HG03354 (cell line): ENCODE measurements at regions not wholly inside any gene's neighbourhood (a gene's known extent, or its start where the extent isn't known, plus 50 kb on each side); places are given as distances from the start of the nearest gene placed in this dataset.

Experiments
- ATAC-seq: cut with Tn5 transposase; IDR thresholded peaks from one replicate; pipeline ENCODE4 v1.9.1; 2021; ENCODE audit warnings: mild to moderate bottlenecking; ENCODE audit not compliant: unreplicated experiment, poor library complexity, severe bottlenecking

DNA sequence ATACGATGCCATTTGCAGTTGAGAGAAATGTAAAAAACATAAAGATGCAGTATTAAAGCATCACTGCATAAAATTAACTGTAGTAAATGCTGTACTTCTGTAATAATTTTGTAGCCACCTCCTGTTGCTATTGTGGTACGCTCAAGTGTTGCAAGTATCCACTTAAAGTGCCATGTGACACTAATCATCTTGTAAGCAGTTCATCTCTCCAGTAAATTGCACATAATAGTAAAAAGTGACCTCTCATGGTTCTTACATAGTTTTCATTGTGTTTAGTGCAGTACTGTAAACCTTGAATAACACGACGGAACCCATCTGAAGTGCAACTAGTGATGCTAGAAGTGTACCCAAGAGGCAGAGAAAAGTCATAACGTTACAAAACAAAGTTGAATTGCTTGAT lies 190.1 kb upstream of the VGLL2 start:
- ATAC-seq: no peak

DNA sequence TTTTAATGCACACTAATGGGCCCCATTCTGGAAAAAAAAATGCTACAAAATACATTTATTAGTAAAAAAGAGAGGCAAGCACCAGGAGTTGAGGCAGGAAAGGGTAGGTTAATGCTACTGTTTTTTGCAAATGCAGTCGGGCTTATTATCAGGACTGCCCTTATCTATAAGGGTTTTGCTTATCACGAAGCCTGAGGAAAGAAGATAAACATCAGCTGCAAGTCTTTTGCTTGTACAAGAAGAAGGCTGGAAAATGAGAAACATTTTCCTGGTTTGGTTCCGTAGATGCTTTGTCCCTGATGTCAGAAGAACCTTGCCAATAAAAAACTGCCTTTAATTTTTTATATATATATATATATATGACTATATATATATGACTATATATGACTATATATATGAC lies 189.3 kb upstream of the VGLL2 start:
- no peak for ATAC-seq

- ATAC-seq: no peak
Measured at GRCh38 chr6:117077300-117077699, 188.1 kb upstream of the VGLL2 start.

GRCh38 chr6:117078624-117079023 lies 186.7 kb upstream of the VGLL2 start:
- no peak for ATAC-seq

DNA sequence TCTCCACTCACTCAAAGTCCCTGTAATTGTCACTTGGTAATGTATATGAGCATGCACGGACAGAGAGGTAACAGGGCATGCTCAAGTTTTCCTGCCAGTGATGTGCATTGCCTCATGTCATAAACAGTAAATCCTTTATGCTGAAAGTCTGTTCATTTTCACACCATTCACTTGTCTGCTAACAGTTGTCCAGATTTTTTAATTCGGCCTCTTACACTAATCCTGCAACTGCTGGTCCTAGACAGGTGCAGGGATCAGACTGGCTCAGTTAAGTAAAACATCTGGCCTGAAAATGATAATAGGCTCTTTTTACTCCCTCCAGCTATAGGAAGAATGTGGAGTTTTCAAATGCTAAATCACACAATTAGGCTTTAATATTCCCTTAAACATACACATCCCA lies 185.4 kb upstream of the VGLL2 start:
- ATAC-seq: no peak

DNA sequence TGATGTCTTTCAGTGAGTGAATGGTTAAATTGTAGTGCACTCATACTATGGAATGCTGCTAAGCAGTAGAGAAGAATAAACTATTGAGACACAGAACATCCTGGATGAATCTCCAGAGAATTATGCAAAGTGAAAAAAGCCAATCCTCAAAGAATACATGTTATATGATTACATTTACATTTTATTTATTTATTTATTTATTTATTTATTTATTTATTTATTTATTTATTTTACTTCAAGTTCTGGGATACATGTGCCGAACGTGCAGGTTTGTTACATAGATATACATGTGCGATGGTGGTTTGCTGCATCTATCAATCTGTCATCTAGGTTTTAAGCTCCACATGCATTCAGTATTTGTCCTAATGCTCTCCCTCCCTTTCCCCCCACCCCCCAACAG lies 175.8 kb upstream of the VGLL2 start:
- ATAC-seq: no peak

DNA sequence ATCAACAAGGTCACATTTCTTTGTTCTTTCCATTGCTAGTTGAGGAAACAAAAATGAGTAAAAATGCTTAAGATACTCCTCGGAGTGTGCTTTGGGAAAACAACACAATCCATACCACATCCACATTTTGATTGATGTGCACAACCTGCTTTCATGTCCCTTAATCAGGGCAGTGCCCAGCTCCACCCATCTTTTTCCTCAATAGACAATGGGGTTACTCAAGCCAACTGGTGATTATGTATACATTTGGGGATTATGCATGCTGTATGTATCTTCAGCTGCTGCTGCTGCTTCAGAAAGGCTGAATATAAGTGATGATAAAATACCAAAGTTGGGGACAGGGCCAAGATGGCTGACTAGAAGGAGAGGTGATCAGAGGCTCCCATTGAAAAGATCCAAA lies 155.2 kb upstream of the VGLL2 start:
- no peak for ATAC-seq

GRCh38 chr6:117110737-117111136 lies 154.6 kb upstream of the VGLL2 start:
- no peak for ATAC-seq

DNA sequence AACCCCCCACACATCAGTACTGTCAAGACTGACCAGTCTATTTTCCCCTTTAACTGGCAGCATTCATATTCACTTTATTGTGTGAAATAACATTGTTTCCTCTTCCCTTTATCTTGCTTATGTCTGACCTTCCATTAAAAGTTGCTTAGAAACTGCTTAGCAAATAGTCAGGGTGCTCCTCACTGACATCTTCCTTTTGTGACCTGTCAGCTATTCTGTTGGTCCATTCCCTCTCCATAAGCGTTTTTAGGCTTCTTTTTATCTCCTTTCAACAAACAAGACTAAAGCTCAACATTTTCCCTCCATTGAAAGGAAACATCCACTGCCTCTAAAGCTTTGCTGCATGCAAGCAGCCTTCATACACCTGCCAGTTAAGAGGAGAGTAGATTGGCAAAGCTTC lies 147.7 kb upstream of the VGLL2 start:
- no peak for ATAC-seq

- no peak for ATAC-seq
Measured at GRCh38 chr6:117118490-117118889, 146.9 kb upstream of the VGLL2 start.

DNA sequence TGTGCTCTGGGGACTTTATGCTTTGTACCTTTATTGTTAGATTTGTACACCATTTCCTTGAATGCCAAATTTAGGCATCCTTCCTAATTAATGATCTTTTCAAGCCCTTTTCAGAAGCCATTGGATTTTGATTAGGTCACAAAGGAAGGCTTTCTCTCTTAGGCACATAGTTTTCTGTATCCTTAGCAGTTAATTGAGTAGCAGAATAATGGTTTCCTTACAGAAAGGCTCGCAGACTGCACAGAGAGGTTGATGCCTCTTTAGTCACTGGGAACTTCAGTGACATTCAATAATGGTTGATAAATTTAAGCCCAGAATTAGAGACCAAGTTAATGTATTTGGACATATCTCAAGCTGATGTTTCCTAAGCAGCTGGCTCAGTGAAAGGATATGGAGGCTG lies 139.1 kb upstream of the VGLL2 start:
- ATAC-seq: no peak

- no peak for ATAC-seq
Measured at GRCh38 chr6:117128052-117128451, 137.3 kb upstream of the VGLL2 start.

GRCh38 chr6:117130125-117130524 lies 135.2 kb upstream of the VGLL2 start:
- no peak for ATAC-seq

DNA sequence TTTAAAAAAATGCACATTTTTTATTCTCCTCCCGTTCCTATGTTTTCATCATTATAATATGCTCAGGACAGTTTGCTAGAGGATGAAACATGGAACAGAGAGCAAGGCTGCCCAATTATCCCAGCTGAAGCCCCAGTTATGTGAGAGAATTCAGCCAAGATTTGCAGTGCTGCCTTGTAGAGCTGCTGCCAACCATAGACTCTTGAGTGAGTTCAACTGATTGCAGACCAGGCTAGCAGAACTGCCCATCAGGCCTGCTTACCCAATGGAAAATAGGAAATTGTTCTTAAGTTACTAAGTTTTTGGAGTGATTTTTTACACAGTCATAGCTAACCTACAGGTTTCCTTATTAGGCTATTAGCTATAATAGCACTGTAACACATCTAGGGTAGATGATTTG lies 128.7 kb upstream of the VGLL2 start:
- ATAC-seq: no peak

DNA sequence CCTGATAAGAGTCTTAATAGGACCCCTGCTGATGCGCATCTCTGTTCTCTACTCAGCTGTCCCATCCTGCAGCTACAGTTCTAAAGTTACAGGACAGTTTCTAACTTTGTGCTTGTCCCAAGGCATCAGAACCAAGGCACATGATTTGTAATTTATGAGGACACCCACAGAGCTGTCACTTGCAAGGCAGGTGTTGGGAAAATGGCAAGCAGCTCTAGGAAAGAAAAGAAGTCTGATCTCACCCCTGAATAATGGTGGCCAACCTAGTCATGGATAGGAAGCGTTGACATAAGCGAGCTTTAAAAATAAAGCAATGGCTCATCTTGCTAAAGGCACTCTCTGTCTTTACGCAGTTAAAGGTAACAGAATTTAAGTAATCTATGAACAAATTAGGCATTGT lies 127.6 kb upstream of the VGLL2 start:
- ATAC-seq: no peak

DNA sequence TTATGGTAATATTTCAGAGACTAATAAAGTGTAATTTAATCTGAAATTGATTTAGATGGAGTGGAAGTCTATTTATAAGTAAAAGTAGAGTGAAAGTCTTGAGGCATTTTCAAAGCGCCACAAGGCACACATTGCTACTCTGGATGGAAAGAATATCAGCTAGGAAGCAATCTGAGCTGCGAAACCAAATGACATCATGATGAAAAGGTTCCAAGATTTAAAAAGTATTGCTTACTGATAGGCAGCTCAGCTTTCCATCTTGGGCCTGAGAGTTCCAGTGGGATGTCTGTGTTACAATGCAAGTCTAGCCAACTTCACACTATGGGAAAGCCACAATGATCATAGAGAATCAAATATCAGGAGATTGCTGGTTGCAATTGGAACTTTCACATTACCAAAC lies 126.9 kb upstream of the VGLL2 start:
- ATAC-seq: no peak

- ATAC-seq: no peak
Measured at GRCh38 chr6:117138920-117139319, 126.4 kb upstream of the VGLL2 start.

- ATAC-seq: no peak
Measured at GRCh38 chr6:117142142-117142541, 123.2 kb upstream of the VGLL2 start.

- no peak for ATAC-seq
Measured at GRCh38 chr6:117142995-117143394, 122.4 kb upstream of the VGLL2 start.

DNA sequence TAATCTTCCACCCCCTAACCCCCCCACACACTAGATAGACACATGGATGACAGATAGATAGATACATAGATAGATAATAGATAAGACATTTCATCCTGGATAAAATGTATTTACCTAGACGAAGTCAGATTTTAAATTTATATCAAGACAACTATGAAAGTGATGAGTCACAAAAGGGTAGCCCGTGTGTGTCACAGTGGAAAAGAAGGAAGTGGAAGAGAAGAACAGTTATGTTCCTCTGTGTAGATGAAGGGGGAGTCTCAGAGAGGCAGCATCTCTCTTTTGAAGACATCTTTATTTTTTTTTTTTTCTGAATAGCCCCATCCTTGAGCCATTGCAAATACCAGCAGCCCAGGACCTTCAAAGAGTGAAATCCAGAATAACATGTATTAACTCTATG lies 121.7 kb upstream of the VGLL2 start:
- no peak for ATAC-seq

- ATAC-seq: no peak
Measured at GRCh38 chr6:117145940-117146339, 119.4 kb upstream of the VGLL2 start.

GRCh38 chr6:117149324-117149723 lies 116.0 kb upstream of the VGLL2 start:
- no peak for ATAC-seq

DNA sequence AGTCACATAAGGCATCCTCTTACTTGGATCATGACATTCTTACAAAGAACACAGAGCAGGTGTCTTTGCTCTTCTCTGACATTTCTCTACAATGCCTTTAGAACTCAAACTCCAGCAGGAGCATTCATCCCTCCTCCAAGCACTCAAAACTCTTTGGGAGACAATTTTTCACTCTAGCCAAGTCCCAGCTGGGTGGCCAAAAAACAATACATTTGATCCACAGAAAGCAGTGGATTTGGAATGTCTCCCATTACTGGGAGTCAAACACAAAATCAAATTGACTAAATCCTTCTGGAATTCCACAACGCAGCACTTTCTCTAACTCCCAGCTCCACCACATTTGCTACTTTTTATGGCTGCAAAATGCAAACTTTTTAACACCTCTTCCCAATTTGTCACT lies 108.6 kb upstream of the VGLL2 start:
- no peak for ATAC-seq
